Activated CD4-positive, alpha-beta T cell treated with anti-CD3 and anti-CD28 coated beads, Interleukin-2, amount 50 U/mL, for 48 hours (primary cell): ENCODE measurements at regions not wholly inside any gene's neighbourhood (a gene's known extent, or its start where the extent isn't known, plus 50 kb on each side); places are given as distances from the start of the nearest gene placed in this dataset.
"Not testable (repeated sequence)": the region's sequence is repeated elsewhere in the genome, so short reads cannot be mapped to it uniquely, and the experiment has no call there.

Source experiments
- DNase-seq, 2 experiments: peaks; one replicate each; pipeline ENCODE4 v3.0.0-alpha.2; 2020

DNA sequence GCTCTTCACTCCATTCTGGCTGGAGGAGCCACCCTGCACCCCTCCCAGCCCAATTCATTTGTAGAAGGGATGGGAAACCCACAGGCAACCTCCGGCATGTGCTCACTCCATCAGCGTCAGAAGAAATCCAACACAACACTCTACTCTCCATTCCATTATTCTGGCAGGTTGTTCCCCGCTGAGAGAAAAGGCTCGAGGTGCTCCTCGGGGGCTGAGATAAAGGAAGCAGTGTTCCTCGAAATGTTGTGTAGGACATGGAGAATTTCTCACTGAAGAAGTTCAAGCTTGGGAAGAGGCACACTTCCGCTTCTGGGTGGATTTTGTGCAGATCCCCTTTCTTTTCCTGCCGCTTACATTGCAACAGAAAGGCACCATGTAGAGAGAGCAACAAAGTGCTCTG is 355.0 kb upstream of the CFAP20DC start:
- no peak for DNase-seq

DNA sequence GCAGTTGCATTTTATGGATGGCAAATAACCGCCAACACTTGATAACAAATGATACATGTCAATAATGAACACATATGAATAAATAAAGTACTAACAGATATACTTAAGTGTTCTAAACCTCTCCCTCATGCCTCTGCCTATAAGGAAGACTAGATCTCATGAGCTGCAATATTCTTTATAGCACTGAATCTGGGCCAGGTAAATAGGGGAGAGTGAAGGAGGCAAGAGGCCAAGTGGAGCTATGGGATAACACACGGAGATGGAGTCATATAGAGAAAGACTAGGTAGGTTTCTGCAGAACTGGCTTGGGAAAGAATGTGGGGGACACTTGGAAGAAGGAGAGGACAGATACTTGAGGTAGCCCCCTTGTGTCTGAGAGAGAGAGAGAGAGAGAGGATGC is 354.2 kb upstream of the CFAP20DC start:
- DNase-seq: no peak

DNA sequence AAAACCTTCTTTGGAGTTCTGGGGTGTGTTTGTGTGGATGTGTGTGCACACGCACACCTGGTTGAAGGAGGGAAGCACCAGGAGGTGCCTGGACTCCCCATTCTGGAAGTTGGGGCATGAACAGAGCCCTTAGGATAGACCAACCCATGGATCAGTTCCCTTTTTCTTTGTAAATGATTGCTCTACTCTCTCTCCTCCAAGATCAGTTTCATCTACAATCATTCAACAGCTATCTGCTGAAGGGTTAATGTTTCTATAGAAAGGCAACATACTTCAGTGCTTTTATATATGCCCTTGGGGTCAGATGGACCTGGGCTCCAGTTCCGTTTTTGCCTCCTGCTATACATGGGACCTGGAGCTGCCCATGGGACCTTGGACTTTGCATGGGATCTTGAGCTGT is 352.1 kb upstream of the CFAP20DC start:
- DNase-seq: no peak

DNA sequence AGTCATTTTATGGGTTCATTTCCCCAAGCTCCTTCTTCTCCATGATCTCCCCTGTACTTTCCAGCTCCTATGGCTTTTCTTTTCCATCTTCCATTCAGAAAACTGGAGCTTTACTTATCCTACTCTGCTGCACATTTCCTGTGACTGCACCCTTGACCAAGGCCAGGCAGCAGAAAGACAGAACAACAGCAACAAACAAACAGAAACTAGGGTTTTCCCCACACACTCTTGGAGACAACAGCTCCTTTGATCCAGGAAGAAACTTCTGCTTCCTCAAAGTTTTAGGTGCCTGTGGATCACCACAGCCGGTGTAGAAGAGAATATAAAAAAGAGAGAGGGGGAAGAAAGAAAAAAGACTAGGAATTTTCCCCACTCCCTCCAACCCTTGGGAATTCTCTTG is 342.3 kb upstream of the CFAP20DC start:
- no peak for DNase-seq

DNA sequence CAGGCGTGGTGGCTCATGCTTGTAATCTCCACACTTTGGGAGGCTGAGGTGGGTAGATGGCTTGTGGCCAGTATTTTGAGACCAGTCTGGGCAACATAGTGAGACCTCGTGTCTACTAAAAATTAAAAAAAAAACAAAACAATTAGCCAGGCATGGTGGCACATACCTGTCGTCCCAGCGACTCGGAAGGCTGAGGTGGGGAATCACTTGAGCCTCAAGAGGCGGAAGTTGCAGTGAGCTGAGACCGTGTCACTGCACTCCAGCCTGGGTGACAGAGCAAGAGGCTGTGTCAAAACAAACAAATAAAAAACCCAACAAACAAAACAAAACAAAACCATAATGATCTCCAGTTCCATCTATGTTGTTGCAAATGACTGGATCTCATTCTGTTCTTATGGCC is 341.3 kb upstream of the CFAP20DC start:
- no peak for DNase-seq

DNA sequence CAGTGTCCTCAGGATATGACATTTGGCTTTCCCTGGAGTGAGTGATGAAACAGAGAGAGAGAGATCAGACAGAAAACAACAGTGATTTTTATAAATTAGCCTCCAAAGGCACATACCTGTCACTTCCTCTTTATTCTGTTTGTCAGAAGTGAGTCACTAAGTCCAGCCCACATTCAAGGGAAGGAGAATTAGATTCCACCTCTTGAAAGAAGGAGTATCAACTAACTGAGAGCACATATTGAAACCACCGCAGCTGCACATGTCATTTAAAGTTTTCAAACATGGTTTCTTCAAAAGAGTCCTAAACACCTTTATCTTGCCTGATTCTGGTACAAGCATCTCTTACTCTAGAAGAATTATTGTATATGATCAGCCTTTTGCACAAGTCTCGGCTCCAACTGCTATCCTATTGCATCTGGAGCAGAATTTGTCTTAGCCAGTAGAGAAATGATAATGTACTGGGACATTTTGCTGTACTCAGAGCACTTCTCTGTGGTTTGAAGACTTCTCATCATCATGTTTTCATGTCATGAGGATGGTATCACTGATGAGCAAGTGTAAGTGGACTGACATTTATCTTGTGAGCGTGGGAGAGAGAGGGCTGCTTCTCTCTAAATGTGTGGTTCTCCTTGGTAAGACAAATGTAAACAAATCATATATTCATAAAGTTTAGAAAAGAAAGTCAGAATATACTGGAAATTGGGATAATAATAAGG is 338.9 kb upstream of the CFAP20DC start:
- no peak for DNase-seq

DNA sequence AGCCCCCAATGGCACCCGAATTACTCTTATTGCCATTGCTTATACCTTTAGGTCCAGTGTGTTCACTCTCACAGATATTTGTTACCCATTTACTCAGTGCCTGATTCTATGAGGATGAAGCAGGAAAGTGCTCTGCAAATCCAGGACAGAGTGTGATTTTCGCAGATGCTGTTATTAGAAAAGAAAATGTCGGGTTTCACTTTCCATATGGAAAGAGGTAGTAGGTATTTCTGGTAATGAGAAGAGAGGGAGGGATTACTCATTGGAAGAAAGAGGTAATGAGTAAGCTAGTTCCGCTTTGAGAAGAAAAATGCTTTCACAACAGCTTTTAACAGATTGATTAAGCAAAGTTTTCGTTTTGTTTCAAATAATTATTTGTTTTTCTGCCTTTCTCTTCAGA is 336.3 kb upstream of the CFAP20DC start:
- DNase-seq: no peak

DNA sequence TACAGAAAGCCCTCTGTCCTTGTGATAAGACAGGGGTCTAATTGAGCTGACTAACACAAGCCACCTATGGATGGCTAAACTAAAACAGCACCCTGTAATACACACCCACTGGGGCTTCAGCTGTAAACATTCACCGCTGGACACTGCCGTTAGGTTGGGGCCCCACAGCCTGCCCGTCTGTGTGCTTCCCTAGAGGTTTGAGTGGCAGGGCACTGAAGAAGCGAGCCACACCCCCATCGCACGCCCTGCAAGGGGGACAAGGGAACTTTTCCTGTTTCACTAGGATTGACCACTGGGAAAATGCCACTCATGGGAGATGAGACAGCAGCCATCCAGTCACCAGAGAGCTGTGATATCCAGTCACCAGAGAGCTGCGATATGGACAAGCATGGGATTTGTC is 335.7 kb upstream of the CFAP20DC start:
- no peak for DNase-seq

DNA sequence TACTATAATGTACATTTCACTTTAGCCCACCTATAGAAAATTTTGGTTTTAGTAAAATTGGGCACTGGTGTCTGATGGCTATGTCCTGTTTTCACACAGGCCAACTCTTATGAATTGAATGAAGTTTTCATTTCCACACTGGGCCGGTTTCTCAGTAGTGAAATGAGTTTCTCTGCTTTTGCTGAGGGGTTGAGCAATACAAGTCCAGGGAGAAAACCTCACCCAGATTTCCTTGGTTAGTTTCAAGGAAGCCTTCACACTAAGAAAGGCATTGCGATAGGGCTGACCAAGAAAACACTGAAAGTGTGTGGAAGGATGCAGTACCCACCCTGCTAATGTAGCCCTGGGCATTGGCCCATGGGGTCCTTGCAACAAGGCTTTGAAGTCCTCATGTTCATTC is 331.5 kb upstream of the CFAP20DC start:
- DNase-seq: no peak

DNA sequence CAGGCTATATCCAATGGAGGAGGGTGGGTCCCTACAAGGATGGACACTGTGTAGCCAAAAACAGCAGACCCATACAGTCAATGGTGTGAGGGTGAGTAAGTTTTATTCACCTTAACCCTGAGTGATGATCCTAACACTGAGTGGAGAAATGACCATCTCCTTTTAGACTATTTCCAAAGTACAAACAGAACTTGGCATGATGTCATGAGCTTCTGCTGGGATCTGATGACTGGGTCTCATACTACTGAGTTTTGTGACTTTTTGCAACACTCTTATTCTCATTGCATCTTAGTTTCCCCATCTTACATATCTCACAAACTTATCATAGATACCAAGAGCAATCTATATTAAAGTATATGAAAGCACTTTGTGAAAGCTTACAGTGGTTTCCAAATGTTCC is 330.3 kb upstream of the CFAP20DC start:
- no peak for DNase-seq

DNA sequence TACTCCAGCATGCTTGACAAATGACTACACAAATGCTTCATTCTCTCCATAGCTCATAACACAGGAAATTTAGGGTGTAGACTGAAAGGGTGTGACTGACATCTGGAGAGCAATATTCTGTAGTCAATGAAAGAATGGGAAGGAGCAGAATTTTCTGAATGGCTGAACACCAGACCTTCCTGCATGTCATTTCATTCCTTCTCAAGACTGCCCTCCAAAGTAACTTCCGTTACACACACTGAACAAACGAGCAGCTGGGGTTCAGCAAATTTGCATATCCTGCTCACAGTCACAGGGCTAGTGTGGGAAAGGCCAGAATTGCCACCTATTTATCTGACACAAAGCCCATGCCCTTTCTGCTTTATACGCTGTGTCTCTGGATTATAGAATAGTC is 325.0 kb upstream of the CFAP20DC start:
- DNase-seq: no peak

DNA sequence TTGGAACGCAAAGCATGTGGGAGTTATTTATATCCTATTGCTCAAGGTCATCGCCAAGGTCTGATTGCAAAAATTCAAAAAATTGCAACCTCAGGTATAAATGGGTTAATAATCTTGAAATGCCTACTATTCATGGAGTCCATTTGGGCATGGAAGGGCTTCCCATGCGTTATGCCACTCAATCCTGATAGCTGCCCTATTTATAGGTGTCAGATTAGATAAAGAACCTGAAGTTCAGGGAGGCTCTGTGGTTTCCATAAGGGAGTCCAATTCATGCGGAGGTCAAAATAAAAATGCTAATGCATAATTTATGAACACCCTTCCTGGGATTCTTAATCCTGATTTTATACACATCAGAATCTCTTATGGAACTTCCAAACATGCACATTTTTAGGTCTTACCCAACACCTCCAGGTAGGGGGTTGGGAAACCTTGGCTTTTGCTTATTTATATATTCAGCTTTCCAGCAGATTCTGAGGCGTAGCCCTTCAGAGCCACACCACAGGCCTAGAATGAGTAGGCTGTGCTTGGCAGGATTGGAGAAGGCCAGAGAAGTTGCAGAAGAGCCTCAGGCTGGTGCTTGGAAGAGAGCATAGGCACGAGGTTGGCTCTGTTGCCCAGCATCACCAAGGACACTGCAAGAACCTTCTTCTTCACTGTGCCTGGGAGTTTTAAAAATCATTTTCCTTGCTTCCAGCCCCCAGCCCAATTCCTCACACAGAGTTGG is 324.4 kb upstream of the CFAP20DC start:
- no peak for DNase-seq

DNA sequence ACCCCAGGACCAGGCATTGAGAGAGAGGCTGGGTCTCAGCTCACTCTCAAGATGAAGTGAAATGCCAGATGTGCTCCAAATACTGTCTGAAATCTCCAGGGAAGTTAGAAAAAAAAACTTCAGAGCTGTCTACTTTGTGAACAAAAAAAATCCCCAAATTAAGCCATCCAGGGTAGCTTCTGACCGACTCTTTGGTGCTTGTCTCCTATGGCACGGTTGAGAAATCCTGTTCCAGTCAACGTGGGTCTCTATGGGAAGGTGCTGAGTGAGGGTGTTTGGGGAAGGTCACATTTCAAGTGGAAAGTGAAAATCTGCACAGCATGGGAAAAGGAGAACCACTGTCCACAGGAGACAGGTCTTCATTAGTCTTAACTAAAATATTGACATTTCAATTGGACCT is 322.5 kb upstream of the CFAP20DC start:
- no peak for DNase-seq

DNA sequence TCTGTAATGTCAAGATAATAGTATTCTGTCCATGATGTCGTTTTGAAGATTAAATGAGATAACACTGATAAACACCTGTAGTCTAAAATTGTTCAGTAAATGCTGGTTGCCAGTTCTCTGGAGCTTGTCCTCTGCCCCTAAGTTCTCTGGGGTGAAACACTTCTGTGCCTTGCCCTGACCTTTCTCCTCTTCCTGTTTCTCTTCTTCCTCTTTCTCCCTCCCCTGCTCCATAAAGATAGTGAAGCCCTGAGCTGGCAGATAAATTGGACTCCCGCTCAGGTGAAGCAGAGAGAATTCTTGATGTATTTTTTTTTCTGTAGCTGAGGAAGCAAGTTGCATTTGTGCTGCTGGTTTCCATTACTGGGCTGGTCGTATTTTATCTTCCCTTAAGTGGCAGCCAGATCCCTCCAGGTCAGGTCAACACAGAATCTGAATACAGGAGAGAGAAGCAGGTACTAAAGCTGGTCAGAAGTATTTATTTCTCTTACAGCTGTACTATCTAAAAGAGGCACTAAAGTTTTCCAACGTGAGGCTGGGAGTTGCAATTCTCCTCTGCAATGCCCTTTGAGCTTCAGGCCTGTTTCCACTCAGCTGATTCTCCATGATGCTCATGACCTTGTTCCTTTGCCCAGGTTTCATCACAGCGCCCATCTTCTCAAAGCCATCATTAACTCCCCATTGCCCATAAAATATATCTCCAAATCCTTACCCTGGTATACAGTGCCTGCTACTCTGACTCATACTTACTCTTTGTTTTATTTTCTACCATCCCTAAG is 319.3 kb upstream of the CFAP20DC start:
- DNase-seq: no peak

DNA sequence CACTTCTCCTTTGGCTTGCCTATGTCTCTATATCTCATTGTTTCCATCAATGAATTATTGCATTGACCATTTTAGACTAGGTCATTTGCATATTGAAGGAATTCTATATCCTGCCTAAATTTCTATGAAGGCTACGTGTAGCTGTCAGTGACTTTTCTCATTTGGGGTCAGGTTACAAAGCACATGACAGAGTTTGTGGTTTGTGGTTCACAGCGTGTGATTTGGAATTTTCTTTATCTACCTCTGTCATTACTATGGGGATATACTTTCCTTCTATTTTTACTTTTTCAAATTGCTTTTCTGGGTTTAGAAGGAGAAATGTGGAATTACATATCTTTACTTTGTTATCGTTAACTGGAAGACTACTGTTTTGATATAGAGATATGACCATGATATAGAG is 317.3 kb upstream of the CFAP20DC start:
- no peak for DNase-seq

DNA sequence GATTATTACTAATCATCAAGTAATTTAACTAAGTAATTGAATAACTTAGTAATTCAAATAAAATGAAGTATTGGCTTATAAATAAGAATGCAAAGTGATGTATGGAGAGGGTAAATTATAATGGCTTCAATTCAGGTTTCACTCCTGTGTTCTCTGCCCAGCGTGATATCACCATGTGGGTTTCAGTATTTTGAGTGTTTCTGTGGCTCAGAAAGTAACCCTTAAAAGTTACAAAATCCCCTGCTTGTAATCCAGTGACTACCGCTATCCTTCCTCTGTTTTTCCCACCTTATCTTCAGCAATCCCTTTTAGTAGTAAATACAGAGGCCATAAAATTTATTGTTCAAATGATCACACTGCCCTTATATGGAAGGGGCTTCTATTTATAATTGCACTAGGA is 316.4 kb upstream of the CFAP20DC start:
- no peak for DNase-seq

DNA sequence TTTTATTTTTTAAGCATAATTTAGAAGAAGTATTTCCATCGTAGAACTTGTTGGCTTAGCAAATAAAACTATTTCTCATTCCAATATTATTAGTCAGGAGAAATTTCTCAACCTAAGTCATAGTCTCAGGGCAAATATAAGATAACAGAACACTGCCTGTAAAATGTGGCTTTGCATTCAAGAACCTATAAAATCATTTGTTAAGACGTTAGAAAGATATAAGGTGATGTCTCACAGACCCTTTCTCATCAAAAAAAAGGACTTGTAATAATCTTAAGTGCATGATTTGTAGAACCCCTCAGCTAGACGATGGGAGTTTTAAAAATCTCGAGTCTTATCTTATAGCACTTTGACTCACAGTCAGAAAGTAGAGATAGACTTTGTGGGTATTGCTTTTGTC is 314.7 kb upstream of the CFAP20DC start:
- DNase-seq: no peak

DNA sequence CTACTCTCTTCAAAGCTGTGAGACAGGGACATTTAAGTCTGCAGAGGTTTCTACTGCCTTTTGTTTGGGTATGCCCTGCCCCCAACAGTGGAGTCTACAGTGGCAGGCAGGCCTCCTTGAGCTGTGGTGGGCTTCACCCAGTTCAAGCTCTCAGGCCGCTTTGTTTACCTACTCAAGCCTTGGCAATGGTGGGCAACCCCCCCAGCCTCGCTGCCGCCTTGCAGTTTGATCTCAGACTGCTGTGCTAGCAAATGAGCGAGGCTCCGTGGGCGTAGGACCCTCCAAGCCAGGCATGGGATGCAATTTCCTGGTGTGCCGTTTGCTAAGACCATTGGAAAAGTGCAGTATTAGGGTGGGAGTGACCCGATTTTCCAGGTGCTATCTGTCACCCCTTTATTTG is 310.5 kb upstream of the CFAP20DC start:
- not testable (repeated sequence) for DNase-seq

DNA sequence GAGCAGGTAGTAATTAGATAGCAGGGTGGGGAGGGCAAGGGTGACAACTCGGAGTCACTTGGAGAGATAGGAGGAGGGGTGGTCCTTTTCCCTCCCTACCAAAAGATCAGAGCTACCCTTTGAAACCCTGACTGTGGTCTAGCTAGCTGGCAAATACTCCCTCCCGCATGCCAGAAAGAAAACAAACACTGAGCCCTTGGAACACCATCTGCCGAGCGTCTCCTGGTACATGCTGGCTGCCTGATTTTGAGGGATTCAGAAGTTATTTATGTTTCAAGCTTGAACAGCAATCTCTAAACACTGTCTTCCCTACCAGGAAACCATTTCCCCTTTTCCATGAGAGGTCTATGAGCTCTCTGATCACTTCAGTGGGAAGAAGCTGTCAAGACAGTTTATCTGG is 291.6 kb upstream of the CFAP20DC start:
- no peak for DNase-seq

DNA sequence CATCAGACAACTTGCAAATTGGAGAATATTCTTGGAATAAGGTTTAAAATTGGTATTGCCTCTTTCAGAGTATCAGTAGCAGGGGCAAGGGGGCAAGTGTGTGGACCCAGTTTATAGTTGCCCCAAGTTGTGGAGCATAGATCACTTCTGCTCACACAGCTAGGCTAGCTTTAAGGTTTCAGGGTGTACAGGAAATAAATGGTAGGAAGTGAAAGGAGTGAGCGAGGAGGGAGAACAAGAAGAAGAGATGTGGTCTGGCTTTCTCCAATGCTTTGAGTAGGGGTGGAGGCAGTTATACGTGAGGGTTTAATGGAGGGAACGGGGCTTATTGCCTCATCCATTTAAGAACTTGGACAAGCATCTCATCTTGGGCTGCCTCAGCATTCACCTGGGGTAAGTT is 290.0 kb upstream of the CFAP20DC start:
- no peak for DNase-seq

DNA sequence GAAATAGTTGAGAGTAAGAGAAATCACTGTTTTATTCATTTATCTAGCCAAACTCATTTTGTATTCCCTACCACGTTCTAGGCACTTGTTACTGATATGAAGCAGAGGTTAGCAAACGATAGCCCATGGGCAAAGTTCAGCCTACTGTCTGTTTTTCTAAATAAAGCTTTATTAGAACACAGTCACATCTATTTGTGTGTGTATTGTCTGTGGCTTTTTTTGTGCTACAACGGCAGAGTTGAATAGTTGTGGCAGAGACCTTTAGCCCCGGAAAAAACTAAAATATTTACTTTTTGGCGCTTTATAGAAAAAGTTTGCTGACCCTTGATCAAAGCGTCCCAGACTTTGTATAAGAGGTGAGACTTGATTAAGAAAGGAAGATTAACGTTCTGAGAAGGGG is 289.1 kb upstream of the CFAP20DC start:
- no peak for DNase-seq

DNA sequence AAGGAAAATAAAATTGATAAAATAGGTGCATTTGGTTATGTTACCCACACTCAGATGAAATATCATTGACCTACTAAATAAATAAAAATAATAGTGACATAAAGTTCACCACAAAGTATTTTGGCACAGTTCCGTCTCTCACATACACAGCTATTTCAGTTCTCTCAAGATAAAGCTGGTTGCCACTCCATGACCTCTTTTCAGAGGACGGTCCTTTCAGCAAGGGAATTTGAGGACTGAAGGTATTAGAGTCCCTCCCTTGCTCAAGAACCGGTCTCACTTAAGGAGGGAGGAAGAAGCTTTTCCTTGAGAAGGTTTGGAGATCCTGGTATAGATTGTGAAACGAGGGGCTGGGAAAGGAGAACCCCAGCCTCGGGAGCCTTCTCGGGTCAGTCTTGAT is 285.5 kb upstream of the CFAP20DC start:
- DNase-seq: no peak

DNA sequence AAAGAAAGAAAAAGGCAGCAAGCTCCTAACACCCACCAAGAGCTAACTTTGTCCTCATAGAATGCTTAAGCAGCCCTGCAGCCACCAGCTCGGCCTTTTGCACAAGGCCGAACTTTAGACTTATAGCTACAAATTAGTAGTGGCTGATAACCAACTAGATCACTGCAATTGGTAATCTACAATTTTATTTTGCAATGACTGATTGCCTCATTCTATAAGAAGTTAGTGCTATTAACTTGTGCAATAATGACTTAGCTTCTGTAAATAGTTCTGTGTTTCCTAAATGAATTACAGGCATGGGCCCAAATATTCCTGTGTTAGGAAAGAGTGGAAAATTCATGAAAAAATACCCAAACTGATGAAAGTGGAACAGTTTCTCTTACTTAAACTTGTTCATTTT is 284.8 kb upstream of the CFAP20DC start:
- DNase-seq: no peak

DNA sequence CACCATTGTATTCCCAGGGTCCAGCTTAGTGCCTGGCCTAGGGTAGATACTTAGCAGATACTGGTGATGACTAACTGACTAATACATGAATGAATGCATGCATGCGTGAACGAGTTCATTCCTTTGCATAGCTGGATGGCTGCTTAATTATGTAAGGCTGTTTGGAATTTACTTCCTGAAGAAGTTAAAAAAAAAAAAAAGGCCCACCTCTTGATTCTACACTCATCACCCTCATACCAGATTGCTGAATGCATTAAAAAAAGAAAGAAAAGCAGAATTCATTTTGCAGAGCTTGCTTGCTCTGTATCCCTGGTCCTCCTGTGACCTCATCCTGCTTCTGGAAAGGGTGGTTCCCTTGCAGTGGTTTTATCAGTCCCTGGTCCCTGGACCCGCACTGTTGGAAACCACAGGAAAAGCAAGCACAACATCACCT is 277.6 kb upstream of the CFAP20DC start:
- DNase-seq: no peak
